ENCODE measurements at regions not wholly inside any gene's neighbourhood (a gene's known extent, or its start where the extent isn't known, plus 50 kb on each side); places are given as distances from the start of the nearest gene placed in this dataset.

DNA sequence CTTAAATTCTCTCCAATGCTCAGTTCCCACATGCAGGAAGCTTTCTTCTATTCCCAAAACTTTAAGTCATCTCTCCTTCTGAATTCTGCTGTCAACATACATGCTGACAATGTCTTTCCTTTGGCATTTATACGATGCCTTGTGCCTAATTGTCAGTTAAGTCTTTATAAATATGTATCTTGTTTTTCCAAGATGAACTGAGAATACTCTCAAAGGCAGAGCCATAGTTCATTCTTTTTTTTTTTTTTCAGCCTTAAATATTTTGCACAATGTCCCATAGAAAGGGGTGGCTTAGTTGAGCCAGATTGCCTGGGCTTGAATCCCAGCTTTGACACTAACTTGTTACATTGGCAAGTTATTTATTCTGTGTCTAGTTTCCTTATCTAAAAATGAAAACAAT, 210.6 kb downstream of the QDPR start:
- Histone ChIP-seq H2AK5ac (ENCODE audit: low read length) (no peak overlapping the region), H3K9ac (ENCODE audit: low read length) (no peak overlapping the region)

DNA sequence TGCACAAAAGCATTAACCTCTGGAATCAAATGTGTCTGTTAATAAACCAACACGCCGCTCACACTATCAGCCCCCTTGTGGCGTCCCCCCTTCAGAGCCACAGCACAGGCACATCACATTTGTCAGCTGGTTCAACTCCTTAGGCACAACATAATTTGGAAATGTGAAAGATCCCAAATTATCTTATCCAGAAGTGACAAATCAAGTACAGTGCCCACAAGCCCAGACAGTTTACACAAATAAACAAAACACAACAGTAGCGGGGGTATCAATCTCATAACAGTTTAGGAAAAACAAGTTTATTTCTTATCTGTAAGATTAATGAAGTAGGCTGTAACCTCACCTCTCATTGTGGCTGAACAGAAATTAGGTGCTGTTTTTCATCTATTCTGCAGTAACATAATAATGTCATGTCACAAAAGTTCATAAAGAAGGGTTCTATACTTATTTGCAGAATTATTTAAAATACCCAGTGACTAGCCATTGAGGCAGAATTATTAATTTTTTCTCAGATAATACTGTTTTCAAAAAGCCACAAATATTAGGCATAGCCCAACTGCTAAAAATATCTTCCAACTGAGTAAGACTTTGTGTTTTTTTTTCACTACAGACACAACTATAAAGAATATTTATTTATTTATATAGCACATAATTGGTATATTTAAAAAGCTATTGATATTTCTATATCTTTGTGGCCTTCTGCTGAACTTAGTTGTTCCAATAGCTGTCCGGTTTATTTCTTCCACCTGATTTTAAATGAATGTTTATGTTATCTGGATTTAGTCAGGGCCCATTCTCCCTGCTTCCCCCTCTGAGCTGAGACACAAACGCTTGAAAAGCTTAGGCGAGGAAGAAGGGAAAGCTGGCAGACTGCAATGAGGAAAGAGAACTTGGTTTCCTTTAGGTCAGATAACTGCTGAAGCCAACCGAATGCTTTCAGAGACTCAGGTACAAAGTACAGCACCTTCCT, 214.7 kb downstream of the QDPR start:
- H4K12ac ChIP-seq (ENCODE audit: low read depth, low read length), result no peak overlapping the region
- H2BK12ac ChIP-seq (ENCODE audit: low read length), result no peak overlapping the region
- no peak overlapping the region for H2BK120ac ChIP-seq (ENCODE audit: insufficient read depth, low read length, poor library complexity)
- DNase-seq, result no peak
- H2BK5ac ChIP-seq (ENCODE audit: low read depth, low read length, poor library complexity), result no peak overlapping the region
- WGBS (ENCODE audit: extremely low coverage, insufficient coverage, insufficient read length), result no CpG with 5 or more reads among the region's 8 CpGs
- no peaks in the 10 kb centered on the region for H3K27me3 ChIP-seq (ENCODE audit: insufficient read depth, low read length)
- no peak overlapping the region for H4K91ac ChIP-seq (ENCODE audit: low read depth, low read length)
- H3K4me2 ChIP-seq (ENCODE audit: low read length), result no peak overlapping the region
- H3K27ac ChIP-seq (ENCODE audit: low read depth, low read length), result no peak overlapping the region
- no peaks in the 10 kb centered on the region for H3K36me3 ChIP-seq (ENCODE audit: control insufficient read depth in 1 of 2, insufficient read depth in 2 of 2, low read length in 2 of 2)
- no peak overlapping the region for H3K23ac ChIP-seq (ENCODE audit: low read length)
- H2AK5ac ChIP-seq (ENCODE audit: low read length), result no peak overlapping the region
- H3K9me3 ChIP-seq (ENCODE audit: insufficient read depth, low read depth, low read length), result no peaks in the 10 kb centered on the region
- H2AFZ ChIP-seq (ENCODE audit: insufficient read depth, low read length, poor library complexity), result no peak overlapping the region
- no peaks in the 10 kb centered on the region for H3K4me1 ChIP-seq (ENCODE audit: control insufficient read depth in 1 of 2, insufficient read depth in 2 of 2, low read length in 2 of 2)
- H3K4ac ChIP-seq (ENCODE audit: low read depth, low read length), result no peak overlapping the region
- no peaks in the 10 kb centered on the region for H3K79me1 ChIP-seq (ENCODE audit: low read length)
- no peak overlapping the region for H3K9ac ChIP-seq (ENCODE audit: low read length)
- no peak overlapping the region for H3K14ac ChIP-seq (ENCODE audit: low read length)
- no peak overlapping the region for H4K8ac ChIP-seq (ENCODE audit: low read depth, low read length)
- H3K4me3 ChIP-seq (ENCODE audit: low read depth, low read length), result no peak overlapping the region
- no peaks in the 10 kb centered on the region for H3K79me2 ChIP-seq (ENCODE audit: control insufficient read depth, insufficient read depth, low read length, poor library complexity)
- H3K18ac ChIP-seq (ENCODE audit: low read length), result no peak overlapping the region

More for the DNA sequence above, 210.6 kb downstream of the QDPR start:
- no peak overlapping the region for H3K18ac ChIP-seq (ENCODE audit: low read length)
- no peaks in the 10 kb centered on the region for H3K79me2 ChIP-seq (ENCODE audit: control insufficient read depth, insufficient read depth, low read length, poor library complexity)
- H3K27me3 ChIP-seq (ENCODE audit: insufficient read depth, low read length), result no peaks in the 10 kb centered on the region
- no peak overlapping the region for H4K91ac ChIP-seq (ENCODE audit: low read depth, low read length)
- H2BK12ac ChIP-seq (ENCODE audit: low read length), result no peak overlapping the region
- no peak overlapping the region for H3K14ac ChIP-seq (ENCODE audit: low read length)
- H3K23ac ChIP-seq (ENCODE audit: low read length), result no peak overlapping the region
- H2BK120ac ChIP-seq (ENCODE audit: insufficient read depth, low read length, poor library complexity), result no peak overlapping the region
- no peaks in the 10 kb centered on the region for H3K36me3 ChIP-seq (ENCODE audit: control insufficient read depth in 1 of 2, insufficient read depth in 2 of 2, low read length in 2 of 2)
- no CpG with 5 or more reads among the region's 1 CpG for WGBS (ENCODE audit: extremely low coverage, insufficient coverage, insufficient read length)
- no peaks in the 10 kb centered on the region for H3K4me1 ChIP-seq (ENCODE audit: control insufficient read depth in 1 of 2, insufficient read depth in 2 of 2, low read length in 2 of 2)
- no peaks in the 10 kb centered on the region for H3K9me3 ChIP-seq (ENCODE audit: insufficient read depth, low read depth, low read length)
- no peak overlapping the region for H2AFZ ChIP-seq (ENCODE audit: insufficient read depth, low read length, poor library complexity)
- no peak overlapping the region for H3K27ac ChIP-seq (ENCODE audit: low read depth, low read length)
- DNase-seq, result no peak
- no peaks in the 10 kb centered on the region for H3K79me1 ChIP-seq (ENCODE audit: low read length)
- no peak overlapping the region for H3K4ac ChIP-seq (ENCODE audit: low read depth, low read length)
- no peak overlapping the region for H4K12ac ChIP-seq (ENCODE audit: low read depth, low read length)
- no peak overlapping the region for H2BK5ac ChIP-seq (ENCODE audit: low read depth, low read length, poor library complexity)
- no peak overlapping the region for H3K4me2 ChIP-seq (ENCODE audit: low read length)
- H3K4me3 ChIP-seq (ENCODE audit: low read depth, low read length), result no peak overlapping the region
- no peak overlapping the region for H4K8ac ChIP-seq (ENCODE audit: low read depth, low read length)

DNA sequence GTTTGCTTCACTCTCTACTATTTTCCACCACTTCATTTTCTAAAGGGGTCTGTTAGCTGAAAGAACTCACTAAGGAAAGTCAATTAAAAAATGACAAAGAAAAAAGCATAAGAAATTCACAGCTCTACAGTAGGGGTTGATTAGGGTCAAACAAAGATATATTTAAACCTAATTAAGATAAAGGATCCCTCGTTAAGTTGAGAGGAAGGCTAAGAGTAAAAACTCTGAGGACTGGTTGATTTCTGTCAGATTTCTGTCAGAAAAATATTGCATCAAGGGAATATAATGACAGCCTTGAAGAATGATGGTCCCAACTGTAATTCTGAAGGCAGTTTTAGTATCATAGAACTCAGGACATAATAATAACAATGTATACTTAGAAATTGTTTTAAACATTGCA, 218.0 kb downstream of the QDPR start:
- Histone ChIP-seq H3K14ac (ENCODE audit: low read length) (no peak overlapping the region), H3K9ac (ENCODE audit: low read length) (no peak overlapping the region), H3K4me3 (ENCODE audit: low read depth, low read length) (no peak overlapping the region), H4K91ac (ENCODE audit: low read depth, low read length) (no peak overlapping the region), H3K27ac (ENCODE audit: low read depth, low read length) (no peak overlapping the region), H3K79me2 (ENCODE audit: control insufficient read depth, insufficient read depth, low read length, poor library complexity) (no peaks in the 10 kb centered on the region), H4K12ac (ENCODE audit: low read depth, low read length) (no peak overlapping the region), H3K4me2 (ENCODE audit: low read length) (no peak overlapping the region), H3K4me1 (ENCODE audit: control insufficient read depth in 1 of 2, insufficient read depth in 2 of 2, low read length in 2 of 2) (no peaks in the 10 kb centered on the region), H2AFZ (ENCODE audit: insufficient read depth, low read length, poor library complexity) (no peak overlapping the region), H2BK120ac (ENCODE audit: insufficient read depth, low read length, poor library complexity) (no peak overlapping the region), H3K23ac (ENCODE audit: low read length) (no peak overlapping the region), H2BK12ac (ENCODE audit: low read length) (no peak overlapping the region), H2AK5ac (ENCODE audit: low read length) (no peak overlapping the region), H3K4ac (ENCODE audit: low read depth, low read length) (no peak overlapping the region), H3K27me3 (ENCODE audit: insufficient read depth, low read length) (no peaks in the 10 kb centered on the region), H4K8ac (ENCODE audit: low read depth, low read length) (no peak overlapping the region), H2BK5ac (ENCODE audit: low read depth, low read length, poor library complexity) (no peak overlapping the region), H3K18ac (ENCODE audit: low read length) (no peak overlapping the region), H3K9me3 (ENCODE audit: insufficient read depth, low read depth, low read length) (no peaks in the 10 kb centered on the region), H3K36me3 (ENCODE audit: control insufficient read depth in 1 of 2, insufficient read depth in 2 of 2, low read length in 2 of 2) (no peaks in the 10 kb centered on the region), H3K79me1 (ENCODE audit: low read length) (no peaks in the 10 kb centered on the region)
- WGBS (ENCODE audit: extremely low coverage, insufficient coverage, insufficient read length), result no CpG with 5 or more reads among the region's 1 CpG
- no peak for DNase-seq

DNA sequence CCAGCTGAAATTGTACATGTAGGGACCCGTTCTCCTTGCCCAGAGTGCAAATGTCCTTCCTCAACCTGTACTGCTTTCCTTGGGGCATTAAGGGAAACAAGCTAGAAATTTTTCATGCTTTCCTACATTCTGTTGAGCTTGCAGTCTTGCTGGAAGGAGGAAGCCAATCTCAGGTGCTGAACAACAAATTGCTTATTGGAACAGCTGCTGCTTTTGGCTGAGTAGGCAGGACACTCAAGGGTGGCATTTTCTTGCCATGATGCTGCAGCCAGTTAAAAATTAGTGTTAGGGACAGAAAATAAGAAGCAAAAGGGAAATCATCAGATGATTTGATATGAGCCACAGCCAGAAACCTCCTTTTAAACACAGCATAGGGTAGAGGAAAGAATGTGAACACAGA, 223.7 kb downstream of the QDPR start:
- no CpG with 5 or more reads among the region's 1 CpG for WGBS (ENCODE audit: extremely low coverage, insufficient coverage, insufficient read length)
- no peak for DNase-seq

More for the DNA sequence above, 223.7 kb downstream of the QDPR start:
- H4K8ac ChIP-seq (ENCODE audit: low read depth, low read length), result no peak overlapping the region
- no peak overlapping the region for H4K12ac ChIP-seq (ENCODE audit: low read depth, low read length)
- H3K4me2 ChIP-seq (ENCODE audit: low read length), result no peak overlapping the region
- no peaks in the 10 kb centered on the region for H3K4me1 ChIP-seq (ENCODE audit: control insufficient read depth in 1 of 2, insufficient read depth in 2 of 2, low read length in 2 of 2)
- no peak overlapping the region for H2AFZ ChIP-seq (ENCODE audit: insufficient read depth, low read length, poor library complexity)
- H4K91ac ChIP-seq (ENCODE audit: low read depth, low read length), result no peak overlapping the region
- no peaks in the 10 kb centered on the region for H3K36me3 ChIP-seq (ENCODE audit: control insufficient read depth in 1 of 2, insufficient read depth in 2 of 2, low read length in 2 of 2)
- H3K27ac ChIP-seq (ENCODE audit: low read depth, low read length), result no peak overlapping the region
- no peak overlapping the region for H3K4me3 ChIP-seq (ENCODE audit: low read depth, low read length)
- no peak overlapping the region for H2AK5ac ChIP-seq (ENCODE audit: low read length)
- no peaks in the 10 kb centered on the region for H3K79me2 ChIP-seq (ENCODE audit: control insufficient read depth, insufficient read depth, low read length, poor library complexity)
- H2BK12ac ChIP-seq (ENCODE audit: low read length), result no peak overlapping the region
- H3K4ac ChIP-seq (ENCODE audit: low read depth, low read length), result no peak overlapping the region
- no peak overlapping the region for H2BK120ac ChIP-seq (ENCODE audit: insufficient read depth, low read length, poor library complexity)
- H3K9me3 ChIP-seq (ENCODE audit: insufficient read depth, low read depth, low read length), result no peaks in the 10 kb centered on the region
- no peak overlapping the region for H3K23ac ChIP-seq (ENCODE audit: low read length)
- H3K27me3 ChIP-seq (ENCODE audit: insufficient read depth, low read length), result no peaks in the 10 kb centered on the region
- H3K18ac ChIP-seq (ENCODE audit: low read length), result no peak overlapping the region
- H3K14ac ChIP-seq (ENCODE audit: low read length), result no peak overlapping the region
- no peak overlapping the region for H3K9ac ChIP-seq (ENCODE audit: low read length)
- H3K79me1 ChIP-seq (ENCODE audit: low read length), result no peaks in the 10 kb centered on the region
- H2BK5ac ChIP-seq (ENCODE audit: low read depth, low read length, poor library complexity), result no peak overlapping the region
